K562 (cell line): ENCODE measurements at regions not wholly inside any gene's neighbourhood (a gene's known extent, or its start where the extent isn't known, plus 50 kb on each side); places are given as distances from the start of the nearest gene placed in this dataset.

Source experiments
- ATAC-seq: fragments of 200-7000 bp; cut with Tn5 transposase; 3 replicates; pipeline ENCODE4 v1.9.1; 2020; ENCODE audit warnings: moderate library complexity
- BruUV-seq: library from RNA; stranded (reverse); fragments of 400-500 nt; replicated peaks from 2 replicates; lab custom pipeline; 2021; lab: Mats Ljungman, UMichigan
- CTCF ChIA-PET: fragments of 300-600 bp; formaldehyde crosslinking; extraction: SDS; loops from one replicate; lab custom pipeline; 2021; ENCODE audit warnings: low intra/inter-chr PET ratio; lab: Yijun Ruan, JAX
- POLR2A ChIA-PET: fragments of 300-600, 350-650 bp; sonication (Branson Sonifier 250); formaldehyde crosslinking; extraction: SDS; loops from one replicate; lab custom pipeline; 2021; ENCODE audit warnings: antibody characterized with exemption, inconsistent platforms; lab: Yijun Ruan, JAX
- DNase-seq, 4 experiments: peaks; one replicate each; pipeline versions ENCODE4 v3.0.0 to v3.0.0-alpha.2; 2011 to 2018; ENCODE audit warnings: low spot score in 3 of 4, mixed read lengths in 3 of 4; ENCODE audit errors: extremely low read depth in 1 of 4
- FAIRE-seq: peaks from 2 replicates; lab custom pipeline; 2011; peaks lifted over from hg19 to GRCh38; lab: Jason Lieb, UNC
- H2AFZ ChIP-seq: 2 replicates; pipeline ENCODE4 v1.6.0; 2011; ENCODE audit warnings: low read depth, low read length, control low read depth, inconsistent platforms
- H3K27ac ChIP-seq: fragments of 200-600 bp; 3 replicates; pipeline ENCODE4 v1.8.0; 2011; ENCODE audit warnings: low read depth, mild to moderate bottlenecking, control low read depth, inconsistent platforms, low read length, moderate library complexity, mixed read lengths; ENCODE audit errors: extremely low read depth
- H3K27me3 ChIP-seq, 2 experiments: fragments of 300-600 bp in 1 of 2; 2 replicates in 1 of 2; 3 replicates in 1 of 2; pipeline versions ENCODE4 v1.6.0 to v1.8.0; 2011; ENCODE audit warnings: inconsistent platforms in 2 of 2, low read length in 2 of 2, mild to moderate bottlenecking in 1 of 2, mixed read lengths in 1 of 2, moderate library complexity in 1 of 2; ENCODE audit not compliant: control insufficient read depth in 2 of 2, insufficient read depth in 2 of 2
- H3K36me3 ChIP-seq: fragments of 300-600 bp; 3 replicates; pipeline ENCODE4 v1.8.0; 2011; ENCODE audit warnings: mild to moderate bottlenecking, low read length, inconsistent platforms; ENCODE audit not compliant: control insufficient read depth, insufficient read depth
- H3K4me1 ChIP-seq, 2 experiments: fragments of 200-600 bp in 1 of 2; replicated peaks in 1 of 2; 2 replicates in 1 of 2; 3 replicates in 1 of 2; pipeline versions ENCODE4 v1.5.1 to v1.8.0; 2011; ENCODE audit warnings: inconsistent platforms in 2 of 2, low read length in 2 of 2, mild to moderate bottlenecking in 1 of 2, mixed read lengths in 1 of 2, moderate library complexity in 1 of 2; ENCODE audit not compliant: control insufficient read depth in 2 of 2, insufficient read depth in 2 of 2
- H3K4me2 ChIP-seq: 2 replicates; pipeline ENCODE4 v1.6.1; 2011; ENCODE audit warnings: low read length, control low read depth, inconsistent platforms, mixed read lengths; ENCODE audit not compliant: insufficient read depth
- H3K4me3 ChIP-seq: fragments of 200-600 bp; sonication (generic), shearing (Covaris generic); 2 replicates; pipeline ENCODE4 v1.5.1; 2016; ENCODE audit warnings: control low read depth, inconsistent platforms
- H3K79me2 ChIP-seq: fragments of 200-600 bp; 3 replicates; pipeline ENCODE4 v1.8.0; 2011; ENCODE audit warnings: low read length, inconsistent platforms; ENCODE audit not compliant: control insufficient read depth, insufficient read depth
- H3K9ac ChIP-seq, 2 experiments: 2 replicates each; pipeline versions ENCODE4 v1.6.0 to v1.6.1; 2011; ENCODE audit warnings: low read depth in 2 of 2, low read length in 2 of 2, control low read depth in 1 of 2, inconsistent platforms in 1 of 2, mild to moderate bottlenecking in 1 of 2, mixed read lengths in 1 of 2; ENCODE audit not compliant: insufficient read depth in 1 of 2
- H3K9me1 ChIP-seq: one replicate; pipeline ENCODE4 v1.6.0; 2011; ENCODE audit warnings: inconsistent platforms, mild to moderate bottlenecking, low read length, moderate library complexity; ENCODE audit not compliant: control insufficient read depth, insufficient read depth
- H3K9me3 ChIP-seq: replicated peaks from 2 replicates; pipeline ENCODE4 v1.5.1; 2011; ENCODE audit warnings: low read depth, low read length, inconsistent platforms; ENCODE audit not compliant: control insufficient read depth, insufficient read depth
- H4K20me1 ChIP-seq: replicated peaks from 2 replicates; pipeline ENCODE4 v1.6.1; 2011; ENCODE audit warnings: low read length, inconsistent platforms, mixed read lengths; ENCODE audit not compliant: control insufficient read depth, insufficient read depth
- HCFC1 ChIP-seq: IDR thresholded peaks from 2 replicates; pipeline ENCODE4 v1.6.1; 2012; ENCODE audit warnings: low read depth, low read length, improper control_type of control experiment
- PKNOX1 ChIP-seq: fragments of 450-650 bp; IDR thresholded peaks from 2 replicates; pipeline ENCODE4 v1.6.1; 2016
- SMAD3 ChIP-seq: fragments of 450-650 bp; formaldehyde crosslinking; conservative IDR thresholded peaks from 2 replicates; pipeline ENCODE4 v1.4.0; 2020; ENCODE audit warnings: mild to moderate bottlenecking
- WGBS: fragments of 100-300 bp; shearing (Covaris generic); methylation state at CpG from one replicate; pipeline ENCODE4 v1.1.6; 2016; ENCODE audit warnings: low coverage, mixed read lengths; ENCODE audit not compliant: insufficient coverage; ENCODE audit errors: missing lambda C conversion rate; 5-methylcytosine and 5-hydroxymethylcytosine counted together
- in situ Hi-C: fragments of 300-500 bp; cut with MboI; formaldehyde crosslinking; loops from 4 replicates; pipeline ENCODE4 v1.15.0; 2018; ENCODE audit warnings: inconsistent platforms, mixed read lengths
- intact Hi-C: fragments of 100-400 bp; cut with micrococcal nuclease; formaldehyde crosslinking; loops from 2 replicates; pipeline ENCODE4 v1.14.2; 2022
- TF ChIP-seq, protein P1 (sequence below): fragments of 250-450 bp; sonication (Bioruptor Pico); IDR thresholded peaks from 2 replicates; pipeline ENCODE4 v1.8.0; 2021; ENCODE audit warnings: moderate library complexity, mild to moderate bottlenecking, inconsistent platforms

- TF ChIP-seq PKNOX1: no peak
- TF ChIP-seq, protein P1, sequence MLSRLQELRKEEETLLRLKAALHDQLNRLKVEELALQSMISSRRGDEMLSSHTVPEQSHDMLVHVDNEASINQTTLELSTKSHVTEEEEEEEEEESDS (CRISPR knock-in tag): no peak
Observed at GRCh38 chr12:92533280-92533890, 169.4 kb upstream of the PLEKHG7 start (continued).

DNA sequence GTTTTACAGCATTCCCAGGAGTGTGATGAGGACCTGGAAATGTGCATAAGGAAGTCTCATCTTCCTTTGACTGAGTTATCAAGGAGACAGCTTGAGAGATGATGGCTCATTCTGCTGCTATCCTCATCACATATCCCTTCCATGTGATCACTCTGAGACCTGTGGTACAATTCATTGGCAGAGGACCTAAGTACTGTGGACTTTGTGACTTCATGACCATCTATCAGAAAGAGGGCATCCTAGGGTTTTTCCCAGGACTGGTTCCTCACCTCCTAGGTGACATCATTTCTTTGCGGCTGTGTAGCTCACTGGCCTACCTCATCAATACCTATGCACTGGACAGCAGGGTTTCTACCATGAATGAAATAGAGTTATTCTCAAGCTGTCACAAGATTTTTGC, 172.1 kb upstream of the PLEKHG7 start:
- H3K4me1 ChIP-seq: no peaks in the 10 kb centered on the region
- no peak overlapping the region for H3K9ac ChIP-seq
- no TSS peak for BruUV-seq
- no peaks in the 10 kb centered on the region for H3K27me3 ChIP-seq
- no peaks in the 10 kb centered on the region for H3K79me2 ChIP-seq
- no peaks in the 10 kb centered on the region for H3K9me3 ChIP-seq
- H3K27ac ChIP-seq: no peak overlapping the region
- H4K20me1 ChIP-seq: no peaks in the 10 kb centered on the region
- no peaks in the 10 kb centered on the region for H3K9me1 ChIP-seq
- ChIA-PET CTCF (no interaction called here), POLR2A (no interaction called here)
- 50% methylated on average over 1 of the region's 1 CpG for WGBS
- ATAC-seq (no peak), FAIRE-seq (no peak), DNase-seq (no peak)
- H3K36me3 ChIP-seq: no peaks in the 10 kb centered on the region
- intact Hi-C loops (no loop called here), in situ Hi-C loops (no loop called here)
- no peak for TF ChIP-seq SMAD3 (CRISPR knock-in tag)
- TF ChIP-seq HCFC1: no peak
- H2AFZ ChIP-seq: no peak overlapping the region
- H3K4me3 ChIP-seq: no peak overlapping the region
- no peak overlapping the region for H3K4me2 ChIP-seq
